Activated CD8-positive, alpha-beta T cell treated with anti-CD3 and anti-CD28 coated beads, Interleukin-2, amount 10 ng/mL, durations not matched to agents 7 days and 5 days (primary cell): ENCODE measurements at regions not wholly inside any gene's neighbourhood (a gene's known extent, or its start where the extent isn't known, plus 50 kb on each side); places are given as distances from the start of the nearest gene placed in this dataset.

Experiments used
- ATAC-seq: fragments of 150-1000 bp; cut with Tn5 transposase; one replicate; pipeline ENCODE4 v1.10.0; 2021; ENCODE audit warnings: moderate library complexity
- CTCF ChIA-PET: fragments of 350-600 bp; sonication (Branson Sonifier 250); formaldehyde crosslinking; loops from one replicate; lab custom pipeline; 2021; ENCODE audit warnings: antibody characterized with exemption; lab: Charles Lee
- POLR2A ChIA-PET: fragments of 350-600 bp; sonication (Branson Sonifier 250); formaldehyde crosslinking; loops from one replicate; lab custom pipeline; 2021; ENCODE audit warnings: antibody characterized with exemption; lab: Charles Lee
- DNase-seq: peaks from one replicate; pipeline ENCODE4 v3.0.0-alpha.2; 2020
- H3K27ac Mint-ChIP-seq: one replicate; pipeline ENCODE4 v1.8.0; 2021; ENCODE audit warnings: mild to moderate bottlenecking, mixed read lengths
- H3K27me3 Mint-ChIP-seq: one replicate; pipeline ENCODE4 v1.8.0; 2021; ENCODE audit warnings: low read depth, mixed read lengths
- H3K36me3 Mint-ChIP-seq: one replicate; pipeline ENCODE4 v1.8.0; 2021; ENCODE audit warnings: low read depth, mixed read lengths
- H3K4me1 Mint-ChIP-seq: one replicate; pipeline ENCODE4 v1.8.0; 2021; ENCODE audit warnings: low read depth, mixed read lengths
- H3K4me3 Mint-ChIP-seq: one replicate; pipeline ENCODE4 v1.8.0; 2021; ENCODE audit warnings: mild to moderate bottlenecking, mixed read lengths
- H3K9me3 Mint-ChIP-seq: one replicate; pipeline ENCODE4 v1.8.0; 2022; ENCODE audit warnings: mixed read lengths; ENCODE audit not compliant: insufficient read depth

DNA sequence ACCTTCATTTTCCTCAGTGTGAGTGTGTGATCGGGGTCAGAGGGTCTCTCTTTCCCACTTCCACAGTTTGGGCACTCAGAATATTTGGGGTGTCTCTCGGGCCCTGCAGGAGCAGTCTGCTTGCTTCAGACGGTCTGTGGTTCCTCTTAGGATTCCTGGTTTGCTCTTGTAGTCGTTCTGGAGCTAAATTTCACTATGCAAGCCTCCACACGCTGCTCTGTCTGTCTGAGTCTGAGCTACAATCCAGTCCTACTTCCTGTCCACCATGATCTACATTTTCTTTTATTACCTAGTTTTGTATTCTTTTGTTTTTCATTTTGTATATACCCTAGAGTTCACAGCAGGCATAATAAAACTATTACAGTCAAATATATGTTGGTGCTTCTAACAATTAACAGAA is 1967.3 kb upstream of the NUDT12 start:
- Mint-ChIP-seq H3K36me3 (no peaks in the 10 kb centered on the region), H3K4me1 (no peaks in the 10 kb centered on the region)

GRCh38 chr5:105508519-105508918 is 1945.9 kb upstream of the NUDT12 start:
- Mint-ChIP-seq H3K27me3 (no peaks in the 10 kb centered on the region), H3K9me3 (peaks cover 8% of the 10 kb centered on the region), H3K4me1 (no peaks in the 10 kb centered on the region), H3K27ac (no peak overlapping the region), H3K36me3 (no peaks in the 10 kb centered on the region), H3K4me3 (no peak overlapping the region)
- ChIA-PET POLR2A (no interaction called here), CTCF (no interaction called here)
- ATAC-seq (no peak), DNase-seq (no peak)

More for the DNA sequence above, 1967.3 kb upstream of the NUDT12 start:
- no peak overlapping the region for H3K4me3 Mint-ChIP-seq
- ChIA-PET POLR2A (no interaction called here), CTCF (no interaction called here)
- no peak overlapping the region for H3K27ac Mint-ChIP-seq
- DNase-seq (no peak), ATAC-seq (no peak)
- peaks cover 23% of the 10 kb centered on the region for H3K9me3 Mint-ChIP-seq
- H3K27me3 Mint-ChIP-seq = no peaks in the 10 kb centered on the region

DNA sequence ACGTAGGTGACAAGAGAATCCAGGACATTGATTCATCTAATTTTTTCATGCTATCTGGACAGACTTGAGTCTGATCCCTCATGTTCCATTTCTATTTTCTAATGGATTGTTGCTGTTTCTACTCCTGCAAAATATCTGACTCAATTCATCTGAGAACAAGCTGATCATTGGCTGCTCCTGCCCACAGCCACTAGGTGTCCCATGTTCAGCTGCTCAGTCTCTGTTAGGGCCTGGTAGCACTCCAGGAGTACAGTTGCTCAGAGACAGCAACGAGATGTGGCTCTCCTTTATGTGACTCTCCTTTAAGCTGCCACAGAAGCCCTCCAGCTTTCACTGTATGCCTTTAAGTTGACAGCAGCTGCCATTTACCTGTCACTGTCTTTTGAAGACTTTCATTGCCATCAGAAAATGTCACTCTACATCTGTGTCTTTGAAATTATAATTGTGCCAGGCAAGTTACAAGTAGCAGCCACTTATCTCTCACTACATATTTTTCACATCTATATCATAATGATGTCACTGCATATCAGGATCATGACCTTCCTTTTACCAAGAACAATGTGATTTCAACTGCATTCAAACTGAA is 1944.2 kb upstream of the NUDT12 start:
- no peak overlapping the region for H3K4me3 Mint-ChIP-seq
- no peak overlapping the region for H3K27ac Mint-ChIP-seq
- peaks cover 3% of the 10 kb centered on the region for H3K9me3 Mint-ChIP-seq
- no peaks in the 10 kb centered on the region for H3K36me3 Mint-ChIP-seq
- H3K4me1 Mint-ChIP-seq = no peaks in the 10 kb centered on the region
- POLR2A ChIA-PET = no interaction called here
- H3K27me3 Mint-ChIP-seq = no peaks in the 10 kb centered on the region
- DNase-seq (no peak), ATAC-seq (no peak)
- CTCF ChIA-PET = no interaction called here

DNA sequence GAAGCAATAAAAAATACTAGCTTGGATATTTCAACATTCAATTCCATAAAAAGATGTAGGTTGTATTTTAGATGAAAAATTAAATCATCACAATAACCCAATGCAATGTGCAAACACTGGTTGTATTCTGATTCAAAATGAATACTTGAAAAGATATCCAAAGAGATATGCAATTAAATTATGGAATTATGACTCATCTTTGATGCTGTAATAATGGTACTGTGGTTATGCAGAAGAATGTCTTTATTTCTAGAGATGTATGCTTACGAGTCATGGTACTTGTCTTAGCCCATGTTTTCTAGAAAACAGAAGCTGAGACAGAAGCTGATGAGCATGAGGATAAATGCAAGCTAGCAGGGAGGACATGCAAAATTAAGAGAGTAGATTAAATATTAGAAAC is 1941.4 kb upstream of the NUDT12 start:
- POLR2A ChIA-PET = no interaction called here
- ATAC-seq (no peak), DNase-seq (no peak)
- Mint-ChIP-seq H3K4me1 (no peaks in the 10 kb centered on the region), H3K36me3 (no peaks in the 10 kb centered on the region), H3K27ac (no peak overlapping the region), H3K4me3 (no peak overlapping the region), H3K27me3 (no peaks in the 10 kb centered on the region), H3K9me3 (no peaks in the 10 kb centered on the region)
- CTCF ChIA-PET = no interaction called here

DNA sequence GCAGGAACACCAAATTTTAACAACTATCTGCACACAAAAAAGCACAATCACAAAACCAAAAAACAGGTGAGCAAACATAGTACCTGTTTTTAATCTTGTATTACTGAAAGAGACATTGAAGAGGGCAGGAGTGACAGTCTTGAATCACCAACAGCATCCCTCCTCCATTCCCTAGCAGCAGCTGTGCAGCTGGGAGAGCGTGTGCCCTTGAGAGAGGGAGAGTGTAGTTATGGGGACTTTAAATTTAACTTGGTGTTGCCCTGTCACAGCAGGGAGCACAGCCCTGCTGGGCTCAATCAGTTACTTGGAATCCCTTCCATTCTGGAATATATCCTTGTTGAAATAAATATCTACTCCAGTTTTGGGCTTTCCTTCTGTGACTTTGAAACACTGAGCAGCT is 1938.7 kb upstream of the NUDT12 start:
- Mint-ChIP-seq H3K9me3 (peaks cover 9% of the 10 kb centered on the region), H3K4me1 (no peaks in the 10 kb centered on the region), H3K4me3 (no peak overlapping the region), H3K36me3 (no peaks in the 10 kb centered on the region), H3K27ac (no peak overlapping the region), H3K27me3 (no peaks in the 10 kb centered on the region)
- CTCF ChIA-PET = no interaction called here
- DNase-seq (no peak), ATAC-seq (no peak)
- POLR2A ChIA-PET = no interaction called here

DNA sequence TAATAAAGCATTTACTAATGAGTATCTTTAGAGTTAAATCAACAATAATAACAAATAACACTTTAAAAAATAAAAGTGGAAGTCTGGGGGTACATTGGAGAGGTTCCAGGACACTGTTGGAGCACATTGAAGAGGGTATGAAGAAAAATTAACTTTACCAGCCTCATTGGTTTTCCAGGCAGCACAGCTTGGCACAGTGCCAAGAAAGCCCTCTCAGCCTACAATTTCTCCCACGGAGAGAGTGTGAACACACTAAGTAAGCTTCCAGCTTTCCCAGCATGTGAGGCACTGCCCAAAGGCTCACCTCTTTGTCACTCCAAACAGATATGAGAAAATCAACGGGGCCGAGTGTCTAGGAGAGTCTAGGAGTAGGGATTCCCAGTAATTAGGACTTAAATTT is 1912.8 kb upstream of the NUDT12 start:
- ChIA-PET CTCF (no interaction called here), POLR2A (no interaction called here)
- Mint-ChIP-seq H3K4me1 (no peaks in the 10 kb centered on the region), H3K27me3 (no peaks in the 10 kb centered on the region), H3K9me3 (peaks cover 19% of the 10 kb centered on the region), H3K36me3 (no peaks in the 10 kb centered on the region), H3K27ac (no peak overlapping the region), H3K4me3 (no peak overlapping the region)
- DNase-seq (no peak), ATAC-seq (no peak)

DNA sequence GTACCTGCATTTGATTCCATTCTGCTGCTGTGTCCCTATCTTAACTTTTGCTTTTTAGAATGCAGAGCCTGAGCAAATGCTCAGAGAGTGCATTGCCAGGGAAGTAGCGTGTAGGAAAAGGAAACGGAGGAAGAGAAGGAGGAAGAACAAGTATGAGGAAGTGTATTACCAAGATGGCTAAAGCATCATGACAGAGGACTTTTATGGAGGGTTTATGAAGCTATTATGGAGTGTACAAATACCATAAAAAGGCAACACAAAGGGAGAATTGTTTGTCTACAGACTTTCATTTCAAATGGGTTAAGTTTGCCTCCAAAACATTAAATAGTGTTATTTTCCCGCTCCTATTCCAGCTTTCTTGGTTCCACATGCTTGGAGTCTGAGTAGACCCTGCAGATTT is 1899.8 kb upstream of the NUDT12 start:
- Mint-ChIP-seq H3K27ac (no peak overlapping the region), H3K27me3 (no peaks in the 10 kb centered on the region), H3K4me1 (no peaks in the 10 kb centered on the region), H3K4me3 (no peak overlapping the region), H3K36me3 (no peaks in the 10 kb centered on the region), H3K9me3 (peaks cover 17% of the 10 kb centered on the region)
- CTCF ChIA-PET = no interaction called here
- ATAC-seq = no peak
- POLR2A ChIA-PET = no interaction called here
- DNase-seq = no peak

GRCh38 chr5:105460721-105461120 is 1898.1 kb upstream of the NUDT12 start:
- no peak for ATAC-seq
- Mint-ChIP-seq H3K9me3 (peaks cover 15% of the 10 kb centered on the region), H3K4me3 (no peak overlapping the region), H3K27me3 (no peaks in the 10 kb centered on the region), H3K4me1 (no peaks in the 10 kb centered on the region), H3K27ac (no peak overlapping the region), H3K36me3 (no peaks in the 10 kb centered on the region)
- POLR2A ChIA-PET = no interaction called here
- CTCF ChIA-PET = no interaction called here
- no peak for DNase-seq

GRCh38 chr5:105453216-105453807 is 1890.7 kb upstream of the NUDT12 start:
- no peak overlapping the region for H3K27ac Mint-ChIP-seq
- ChIA-PET CTCF (no interaction called here), POLR2A (no interaction called here)
- H3K27me3 Mint-ChIP-seq = no peaks in the 10 kb centered on the region
- no peaks in the 10 kb centered on the region for H3K36me3 Mint-ChIP-seq
- H3K4me3 Mint-ChIP-seq = no peak overlapping the region
- H3K4me1 Mint-ChIP-seq = no peaks in the 10 kb centered on the region
- peaks cover 5% of the 10 kb centered on the region for H3K9me3 Mint-ChIP-seq
- ATAC-seq (no peak), DNase-seq (no peak)

DNA sequence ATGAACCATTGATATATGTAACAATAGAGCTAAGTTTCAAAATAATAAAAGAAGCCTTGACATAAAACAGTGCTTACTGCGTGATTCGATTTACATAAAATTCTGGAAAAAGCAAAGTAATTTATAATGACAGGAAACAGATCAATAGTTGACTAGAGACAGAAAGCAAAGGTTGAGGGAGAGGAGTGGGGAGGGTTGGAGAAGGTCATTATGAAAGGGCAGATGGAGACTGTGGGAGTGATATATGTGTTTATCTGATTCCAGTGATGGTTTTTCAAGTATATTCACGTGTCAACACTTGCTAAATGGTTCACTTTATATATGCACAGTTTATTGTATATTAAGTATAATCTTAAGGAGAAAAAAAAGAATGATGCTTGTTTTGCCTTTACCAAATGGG is 1885.7 kb upstream of the NUDT12 start:
- DNase-seq (no peak), ATAC-seq (no peak)
- Mint-ChIP-seq H3K9me3 (peaks cover 8% of the 10 kb centered on the region), H3K36me3 (no peaks in the 10 kb centered on the region), H3K4me3 (no peak overlapping the region), H3K27me3 (no peaks in the 10 kb centered on the region), H3K27ac (no peak overlapping the region), H3K4me1 (no peaks in the 10 kb centered on the region)
- CTCF ChIA-PET = no interaction called here
- POLR2A ChIA-PET = no interaction called here

DNA sequence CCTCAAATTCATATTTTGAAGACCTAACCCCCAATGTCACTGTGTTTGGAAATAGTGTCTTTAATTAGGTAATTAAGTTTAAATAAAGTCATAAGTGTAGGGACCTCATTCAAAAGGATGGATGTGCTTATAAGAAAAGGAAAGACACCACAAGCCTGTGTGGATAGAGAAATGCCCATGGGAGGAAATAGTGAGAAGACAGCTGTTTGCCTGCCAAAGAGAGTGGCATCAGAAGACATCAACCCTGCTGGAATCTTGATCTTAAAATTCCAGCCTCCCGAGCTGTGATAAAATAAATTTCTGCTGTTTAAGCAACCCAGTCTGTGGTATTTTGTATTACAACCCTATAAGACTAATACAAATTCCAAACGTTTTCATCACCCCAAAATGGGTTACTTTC is 1867.9 kb upstream of the NUDT12 start:
- H3K9me3 Mint-ChIP-seq = peaks cover 16% of the 10 kb centered on the region
- no peak overlapping the region for H3K27ac Mint-ChIP-seq
- ChIA-PET POLR2A (no interaction called here), CTCF (no interaction called here)
- ATAC-seq (no peak), DNase-seq (no peak)
- no peaks in the 10 kb centered on the region for H3K36me3 Mint-ChIP-seq
- no peak overlapping the region for H3K4me3 Mint-ChIP-seq
- no peaks in the 10 kb centered on the region for H3K27me3 Mint-ChIP-seq
- no peaks in the 10 kb centered on the region for H3K4me1 Mint-ChIP-seq

- CTCF ChIA-PET = no interaction called here
- POLR2A ChIA-PET = no interaction called here
- no peaks in the 10 kb centered on the region for H3K4me1 Mint-ChIP-seq
- no peak overlapping the region for H3K4me3 Mint-ChIP-seq
- H3K27me3 Mint-ChIP-seq = no peaks in the 10 kb centered on the region
- no peaks in the 10 kb centered on the region for H3K36me3 Mint-ChIP-seq
- H3K27ac Mint-ChIP-seq = no peak overlapping the region
- peaks cover 26% of the 10 kb centered on the region for H3K9me3 Mint-ChIP-seq
- DNase-seq (no peak), ATAC-seq (no peak)
Observed at GRCh38 chr5:105428451-105429380, 1866.1 kb upstream of the NUDT12 start.
